Body of pancreas (tissue), 4 donors: ENCODE measurements at regions not wholly inside any gene's neighbourhood (a gene's known extent, or its start where the extent isn't known, plus 50 kb on each side); places are given as distances from the start of the nearest gene placed in this dataset.
A peak's percentile ranks its signal among the peaks of the same experiment; 100 is the strongest.

Experiments used
- ATAC-seq: fragments of 150-250 bp; one replicate; pipeline ENCODE4 v1.9.1; 2016
- DNase-seq, 4 donors: peaks; one replicate each; pipeline ENCODE4 v3.0.0-alpha.2; 2019
- H3K27ac ChIP-seq, 4 donors: fragments of 200-600 bp; sonication (generic); 1 replicate in 3 of 4; 2 replicates in 1 of 4; pipeline versions ENCODE4 v1.5.1 to v1.6.1; 2016 to 2019; ENCODE audit warnings: mild to moderate bottlenecking in 1 of 4, mixed read lengths in 1 of 4, moderate library complexity in 1 of 4
- H3K27me3 ChIP-seq, 2 donors: fragments of 200-600 bp; sonication (generic); one replicate each; pipeline ENCODE4 v1.6.0; 2016; ENCODE audit warnings: mild to moderate bottlenecking in 1 of 2
- H3K36me3 ChIP-seq, 2 donors: fragments of 200-600 bp; sonication (generic); replicated peaks in 1 of 2; 2 replicates each; pipeline ENCODE4 v1.5.1; 2016; ENCODE audit warnings: low read depth in 2 of 2; ENCODE audit not compliant: insufficient read depth in 1 of 2
- H3K4me1 ChIP-seq: fragments of 200-600 bp; sonication (generic); one replicate; pipeline ENCODE4 v1.6.0; 2016
- H3K4me3 ChIP-seq, 2 donors: fragments of 200-600 bp; sonication (generic); 1 replicate in 1 of 2; 2 replicates in 1 of 2; pipeline ENCODE4 v1.5.1; 2016 to 2019
- H3K9me3 ChIP-seq, 3 donors: fragments of 200-600 bp; sonication (generic); 1 replicate in 2 of 3; 2 replicates in 1 of 3; pipeline ENCODE4 v1.5.1; 2016
- POLR2A ChIP-seq, 3 donors: fragments of 450-650 bp; IDR thresholded peaks; one replicate each; pipeline ENCODE4 v1.6.1; 2016; ENCODE audit warnings: antibody characterized with exemption in 3 of 3, mild to moderate bottlenecking in 2 of 3
- WGBS, 2 donors: methylation state at CpG; one replicate each; pipeline ENCODE4 v1.1.5; 2017; 5-methylcytosine and 5-hydroxymethylcytosine counted together
- intact Hi-C: fragments of 100-400 bp; cut with DNase I; formaldehyde crosslinking; loops from one replicate; pipeline ENCODE4 v1.15.1; 2023
- TF ChIP-seq, protein P1 (sequence below), 7 experiments: fragments of 450-650 bp in 4 of 7; fragments of 200-600 bp in 3 of 7; sonication (generic) in 3 of 7; IDR thresholded peaks; one replicate each; pipeline ENCODE4 v1.5.1; 2016 to 2019; ENCODE audit warnings: antibody characterized with exemption in 7 of 7

DNA sequence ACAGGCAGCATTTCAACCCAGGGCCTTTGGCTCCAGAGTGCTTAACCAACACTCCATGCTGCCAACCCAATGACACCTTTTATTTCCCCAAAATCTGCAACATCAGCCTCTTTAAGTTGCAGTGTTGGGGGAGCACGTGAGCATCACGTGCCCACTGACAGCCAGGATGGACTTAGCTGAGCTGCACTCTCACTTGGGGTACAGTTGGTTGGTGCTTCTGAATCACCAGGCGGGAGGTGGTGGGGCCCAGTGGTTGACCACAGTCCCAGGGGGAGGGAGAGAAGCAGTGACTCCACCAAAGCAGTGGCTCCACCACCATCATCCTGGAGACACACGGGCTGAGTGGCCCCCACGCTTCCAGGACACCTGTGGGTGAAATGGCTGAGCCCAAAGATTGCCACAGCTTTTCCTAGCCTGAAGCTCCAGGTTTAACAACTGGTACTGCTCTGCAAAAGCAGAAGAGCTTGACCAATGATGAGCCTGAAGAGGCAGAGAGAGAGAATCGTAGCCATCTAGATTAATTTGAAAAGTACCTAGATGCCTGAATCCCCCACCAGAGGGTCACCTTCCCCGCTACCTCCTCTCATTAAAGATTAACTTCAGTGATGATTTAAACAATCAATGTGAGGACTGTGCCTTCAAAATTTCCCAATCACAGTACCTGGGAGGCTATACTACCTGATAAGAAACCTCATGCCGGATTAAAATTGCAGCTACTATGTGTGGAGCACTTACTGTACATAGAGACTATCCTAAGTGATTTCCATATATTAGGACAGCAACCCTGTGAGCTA is 193.8 kb downstream of the FOXO1 start:
- DNase-seq, result no peak
- H3K36me3 ChIP-seq, result no peaks in the 10 kb centered on the region
- no peaks in the 10 kb centered on the region for H3K9me3 ChIP-seq
- no peak for ATAC-seq
- no peak overlapping the region for H3K4me3 ChIP-seq
- TF ChIP-seq, protein P1, sequence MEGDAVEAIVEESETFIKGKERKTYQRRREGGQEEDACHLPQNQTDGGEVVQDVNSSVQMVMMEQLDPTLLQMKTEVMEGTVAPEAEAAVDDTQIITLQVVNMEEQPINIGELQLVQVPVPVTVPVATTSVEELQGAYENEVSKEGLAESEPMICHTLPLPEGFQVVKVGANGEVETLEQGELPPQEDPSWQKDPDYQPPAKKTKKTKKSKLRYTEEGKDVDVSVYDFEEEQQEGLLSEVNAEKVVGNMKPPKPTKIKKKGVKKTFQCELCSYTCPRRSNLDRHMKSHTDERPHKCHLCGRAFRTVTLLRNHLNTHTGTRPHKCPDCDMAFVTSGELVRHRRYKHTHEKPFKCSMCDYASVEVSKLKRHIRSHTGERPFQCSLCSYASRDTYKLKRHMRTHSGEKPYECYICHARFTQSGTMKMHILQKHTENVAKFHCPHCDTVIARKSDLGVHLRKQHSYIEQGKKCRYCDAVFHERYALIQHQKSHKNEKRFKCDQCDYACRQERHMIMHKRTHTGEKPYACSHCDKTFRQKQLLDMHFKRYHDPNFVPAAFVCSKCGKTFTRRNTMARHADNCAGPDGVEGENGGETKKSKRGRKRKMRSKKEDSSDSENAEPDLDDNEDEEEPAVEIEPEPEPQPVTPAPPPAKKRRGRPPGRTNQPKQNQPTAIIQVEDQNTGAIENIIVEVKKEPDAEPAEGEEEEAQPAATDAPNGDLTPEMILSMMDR (IDR thresholded peaks at IDR 0.05), result no peak
- TF ChIP-seq POLR2A (IDR thresholded peaks at IDR 0.05), result no peak
- no peak overlapping the region for H3K27ac ChIP-seq
- intact Hi-C loops, result no loop called here
- 62 to 72% methylated on average over 6 to 8 of the region's 8 CpGs for WGBS, 2 donors
- no peaks in the 10 kb centered on the region for H3K27me3 ChIP-seq
- H3K4me1 ChIP-seq, result peaks cover 23% of the 10 kb centered on the region

DNA sequence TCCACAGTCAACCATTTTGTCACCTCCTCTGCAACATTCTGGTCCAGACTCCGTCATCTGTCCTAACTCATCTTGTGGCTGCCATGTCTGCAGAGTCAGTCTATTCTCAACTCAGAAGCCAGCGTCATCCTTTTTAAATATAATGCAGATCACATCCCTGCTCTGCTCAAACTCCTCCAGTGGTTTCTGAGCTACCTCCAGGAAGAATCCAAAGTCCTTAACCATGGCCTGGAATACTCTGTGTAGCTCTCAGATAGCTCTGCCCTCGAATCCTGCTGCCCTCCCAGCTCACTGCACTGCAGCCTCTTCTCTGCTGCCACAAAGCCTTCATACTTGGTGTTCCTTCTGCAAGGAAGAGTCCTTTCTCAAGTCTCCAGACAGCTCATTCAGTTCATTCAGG is 190.8 kb downstream of the FOXO1 start:
- DNase-seq, result no peak
- no peak overlapping the region for H3K4me3 ChIP-seq
- H3K4me1 ChIP-seq, result peaks cover 53% of the 10 kb centered on the region
- H3K27me3 ChIP-seq, result no peaks in the 10 kb centered on the region
- ATAC-seq, result no peak
- no peaks in the 10 kb centered on the region for H3K9me3 ChIP-seq
- H3K36me3 ChIP-seq, result no peaks in the 10 kb centered on the region
- H3K27ac ChIP-seq, result no peak overlapping the region
- no peak for TF ChIP-seq POLR2A (IDR thresholded peaks at IDR 0.05)
- TF ChIP-seq, protein P1 (IDR thresholded peaks at IDR 0.05), result no peak
- intact Hi-C loops, result no loop called here
- WGBS, 2 donors, result 90 to 93% methylated on average over 3 of the region's 3 CpGs

DNA sequence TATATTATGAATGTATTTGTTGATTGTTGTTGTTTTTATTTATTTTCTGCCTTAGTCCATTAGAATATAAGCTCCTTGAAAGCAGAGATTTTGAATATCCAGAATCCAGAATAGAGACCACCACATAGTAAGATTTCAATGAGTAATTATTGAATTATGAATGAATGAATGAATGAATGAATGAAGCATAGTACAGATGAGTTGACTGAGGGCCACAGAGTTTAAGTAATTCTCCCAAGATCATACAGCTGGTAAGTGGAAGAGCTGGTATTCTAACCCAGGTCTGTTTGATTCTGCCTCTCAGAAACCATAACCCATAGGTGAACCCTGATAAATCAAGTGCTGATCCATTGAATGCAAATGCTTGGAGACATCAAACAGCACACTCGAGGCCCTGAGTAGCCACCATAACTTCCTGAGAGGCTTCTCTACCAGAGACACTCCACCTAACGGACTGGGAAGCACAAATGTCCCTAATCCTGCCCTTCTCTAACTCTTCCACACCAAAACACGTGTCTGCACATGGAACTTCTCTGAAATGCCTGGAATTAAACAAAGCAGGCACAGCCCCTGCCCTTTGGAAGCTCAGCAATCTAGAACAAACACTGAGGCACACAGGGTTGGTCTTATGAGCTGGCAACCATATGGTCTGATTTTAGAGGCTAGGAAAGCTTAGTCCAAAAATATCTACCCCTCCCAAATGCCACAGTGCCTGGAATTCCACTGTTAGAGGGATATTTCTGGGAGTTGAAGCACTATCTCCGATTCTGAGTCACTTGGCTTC is 190.1 kb downstream of the FOXO1 start:
- intact Hi-C loops, result no loop called here
- Histone ChIP-seq H3K36me3 (no peaks in the 10 kb centered on the region), H3K4me3 (no peak overlapping the region), H3K27ac (peak overlapping the region; percentile 20 to 76 (median 42)), H3K27me3 (no peaks in the 10 kb centered on the region), H3K9me3 (no peaks in the 10 kb centered on the region), H3K4me1 (peaks cover 59% of the 10 kb centered on the region)
- DNase-seq, result peak in 2 of 4 donors; percentile 24 to 36
- no peak for TF ChIP-seq POLR2A (IDR thresholded peaks at IDR 0.05)
- TF ChIP-seq, protein P1 (IDR thresholded peaks at IDR 0.05), result no peak
- WGBS, 2 donors, result 30 to 37% methylated on average over 4 of the region's 4 CpGs
- peak; percentile 19 for ATAC-seq

DNA sequence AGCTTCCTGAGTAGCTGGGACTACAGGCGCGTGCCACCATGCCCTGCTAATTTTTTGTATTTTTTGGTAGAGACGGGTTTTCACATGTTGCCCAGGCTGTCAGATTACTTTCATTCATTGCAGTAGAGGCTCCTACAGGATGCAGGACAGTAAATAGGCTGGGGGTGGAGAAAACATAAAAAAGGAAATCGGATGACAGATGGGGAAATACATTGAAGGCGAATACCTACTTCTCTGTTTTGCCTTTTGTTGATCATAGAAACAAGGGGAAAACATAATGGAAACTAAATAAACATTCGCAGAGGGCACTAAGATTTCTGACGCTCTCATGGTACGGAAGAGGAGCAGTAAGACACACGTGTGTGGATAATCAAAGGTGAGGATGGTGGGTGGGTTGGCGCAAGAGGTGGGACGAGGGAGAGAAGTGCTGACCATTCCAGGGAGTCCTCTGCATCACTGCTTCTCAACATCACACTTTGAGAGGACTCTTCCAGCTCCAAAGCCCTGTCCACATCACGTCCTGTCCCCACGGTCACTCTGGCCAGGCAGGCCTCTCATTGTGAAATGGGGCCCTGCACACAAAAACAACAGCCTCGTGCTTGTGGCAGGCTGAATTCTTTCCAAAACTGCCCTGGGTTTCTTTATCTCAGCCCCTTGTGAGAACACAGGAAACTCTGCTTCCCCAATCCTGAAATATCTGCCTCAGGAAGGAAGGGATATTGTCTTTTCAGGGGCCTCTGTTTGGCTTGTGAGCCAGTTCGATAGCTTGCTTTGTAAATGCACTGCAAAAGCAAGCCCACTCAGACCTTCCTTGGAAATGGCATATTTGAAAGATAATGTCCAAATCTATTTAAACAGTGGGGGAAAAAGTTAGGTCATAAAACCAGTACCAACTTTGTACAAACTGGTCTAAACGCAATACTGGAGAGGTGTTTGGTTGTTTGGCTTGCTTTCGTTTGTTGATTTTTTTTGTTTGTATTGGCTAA is 188.5 kb downstream of the FOXO1 start:
- peak overlapping the region; percentile 64 to 84 (median 77) for H3K27ac ChIP-seq
- DNase-seq (peak; percentile 28 to 53 (median 43)), ATAC-seq (peak; percentile 43)
- H3K27me3 ChIP-seq, result no peaks in the 10 kb centered on the region
- no peak for TF ChIP-seq POLR2A (IDR thresholded peaks at IDR 0.05)
- TF ChIP-seq, protein P1 (IDR thresholded peaks at IDR 0.05), result no peak
- no peaks in the 10 kb centered on the region for H3K36me3 ChIP-seq
- H3K4me1 ChIP-seq, result peaks cover 57% of the 10 kb centered on the region
- no peaks in the 10 kb centered on the region for H3K9me3 ChIP-seq
- intact Hi-C loops, result no loop called here
- WGBS, 2 donors, result 56 to 63% methylated on average over 17 of the region's 17 CpGs
- H3K4me3 ChIP-seq, result no peak overlapping the region
